IMR-90 (cell line): ENCODE measurements at regions not wholly inside any gene's neighbourhood (a gene's known extent, or its start where the extent isn't known, plus 50 kb on each side); places are given as distances from the start of the nearest gene placed in this dataset.

Source experiments
- ATAC-seq: fragments of 200-7000 bp; cut with Tn5 transposase; 2 replicates; pipeline ENCODE4 v1.9.1; 2020; ENCODE audit warnings: low read depth, mild to moderate bottlenecking, moderate library complexity
- BruUV-seq: library from RNA; stranded (reverse); fragments of 400-500 nt; replicated peaks from 2 replicates; lab custom pipeline; 2021; lab: Mats Ljungman, UMichigan
- CTCF ChIA-PET: fragments of 300-600 bp; formaldehyde crosslinking; extraction: SDS; loops from one replicate; lab custom pipeline; 2021; ENCODE audit warnings: antibody characterized with exemption; lab: Yijun Ruan, JAX
- POLR2A ChIA-PET: fragments of 300-600 bp; sonication (Branson Sonifier 250); formaldehyde crosslinking; loops from one replicate; lab custom pipeline; 2022; ENCODE audit warnings: antibody characterized with exemption; ENCODE audit not compliant: unreplicated experiment; lab: Charles Lee
- DNase-seq: peaks from one replicate; pipeline ENCODE4 v3.0.0; 2013
- H2AFZ ChIP-seq: replicated peaks from 2 replicates; pipeline ENCODE3; 2013; ENCODE audit warnings: low read length, mild to moderate bottlenecking; ENCODE audit not compliant: poor library complexity
- H2AK5ac ChIP-seq: 2 replicates; pipeline ENCODE4 v1.6.1; 2013; ENCODE audit warnings: low read depth, low read length, inconsistent platforms
- H2AK9ac ChIP-seq: replicated peaks from 2 replicates; pipeline ENCODE3; 2013; ENCODE audit warnings: mild to moderate bottlenecking, low read depth, low read length, moderate library complexity; ENCODE audit not compliant: poor library complexity
- H2BK120ac ChIP-seq: 2 replicates; pipeline ENCODE4 v1.6.1; 2013; ENCODE audit warnings: low read depth, low read length, inconsistent platforms
- H2BK15ac ChIP-seq: 3 replicates; pipeline ENCODE4 v1.6.1; 2013; ENCODE audit warnings: low read depth, low read length, inconsistent platforms
- H2BK20ac ChIP-seq: 2 replicates; pipeline ENCODE4 v1.6.1; 2013; ENCODE audit warnings: low read depth, mild to moderate bottlenecking, inconsistent platforms, low read length, moderate library complexity
- H2BK5ac ChIP-seq: 2 replicates; pipeline ENCODE4 v1.6.1; 2013; ENCODE audit warnings: mild to moderate bottlenecking, low read depth, low read length, inconsistent platforms; ENCODE audit not compliant: poor library complexity, severe bottlenecking
- H3K14ac ChIP-seq: replicated peaks from 2 replicates; pipeline ENCODE4 v1.6.1; 2013; ENCODE audit warnings: low read depth, low read length, inconsistent platforms
- H3K18ac ChIP-seq: 2 replicates; pipeline ENCODE4 v1.6.1; 2013; ENCODE audit warnings: low read depth, low read length, control low read depth
- H3K23ac ChIP-seq: 2 replicates; pipeline ENCODE4 v1.6.1; 2013; ENCODE audit warnings: low read depth, low read length, inconsistent platforms
- H3K27ac ChIP-seq: 2 replicates; pipeline ENCODE4 v1.5.1; 2013; ENCODE audit warnings: mild to moderate bottlenecking, control low read depth, low read length; ENCODE audit not compliant: insufficient read depth
- H3K27me3 ChIP-seq: 2 replicates; pipeline ENCODE4 v1.6.1; 2013; ENCODE audit warnings: low read length; ENCODE audit not compliant: control insufficient read depth, insufficient read depth
- H3K36me3 ChIP-seq: 2 replicates; pipeline ENCODE4 v1.6.1; 2013; ENCODE audit warnings: low read length, mixed read lengths; ENCODE audit not compliant: control insufficient read depth, insufficient read depth
- H3K4ac ChIP-seq: 2 replicates; pipeline ENCODE4 v1.6.1; 2013; ENCODE audit warnings: low read depth, low read length, inconsistent platforms
- H3K4me1 ChIP-seq: 2 replicates; pipeline ENCODE4 v1.6.1; 2013; ENCODE audit warnings: low read length, mixed read lengths; ENCODE audit not compliant: control insufficient read depth, insufficient read depth
- H3K4me2 ChIP-seq: 2 replicates; pipeline ENCODE4 v1.6.1; 2013; ENCODE audit warnings: low read depth, mild to moderate bottlenecking, control low read depth, low read length, moderate library complexity
- H3K4me3 ChIP-seq: 2 replicates; pipeline ENCODE4 v1.5.1; 2013; ENCODE audit warnings: low read depth, mild to moderate bottlenecking, control low read depth, low read length, moderate library complexity; ENCODE audit not compliant: insufficient read depth
- H3K56ac ChIP-seq: 2 replicates; pipeline ENCODE4 v1.6.1; 2013; ENCODE audit warnings: low read length, inconsistent platforms; ENCODE audit not compliant: insufficient read depth; ENCODE audit errors: extremely low read depth
- H3K79me1 ChIP-seq, 2 experiments: 2 replicates each; pipeline ENCODE4 v1.6.1; 2013; ENCODE audit warnings: low read length in 2 of 2, inconsistent platforms in 1 of 2, low read depth in 1 of 2
- H3K9ac ChIP-seq: 2 replicates; pipeline ENCODE4 v1.6.1; 2013; ENCODE audit warnings: low read depth, low read length, control low read depth
- H3K9me1 ChIP-seq: 2 replicates; pipeline ENCODE4 v1.6.1; 2013; ENCODE audit warnings: low read length, inconsistent platforms; ENCODE audit not compliant: insufficient read depth
- H3K9me3 ChIP-seq: 2 replicates; pipeline ENCODE4 v1.6.1; 2013; ENCODE audit warnings: low read length; ENCODE audit not compliant: control insufficient read depth, insufficient read depth
- H4K20me1 ChIP-seq: 2 replicates; pipeline ENCODE4 v1.6.1; 2013; ENCODE audit warnings: low read length, inconsistent platforms; ENCODE audit not compliant: insufficient read depth
- H4K5ac ChIP-seq: 2 replicates; pipeline ENCODE4 v1.6.1; 2013; ENCODE audit warnings: mild to moderate bottlenecking, low read depth, low read length, control low read depth
- H4K8ac ChIP-seq, 2 experiments: 2 replicates each; pipeline ENCODE4 v1.6.1; 2013; ENCODE audit warnings: low read depth in 2 of 2, low read length in 2 of 2, control low read depth in 1 of 2, inconsistent platforms in 1 of 2
- H4K91ac ChIP-seq: 2 replicates; pipeline ENCODE4 v1.6.1; 2013; ENCODE audit warnings: low read depth, low read length, inconsistent platforms; ENCODE audit not compliant: insufficient read depth
- BHLHE40 ChIP-seq: fragments of 150-350 bp; IDR thresholded peaks from 2 replicates; pipeline ENCODE4 v1.6.1; 2016; ENCODE audit warnings: mild to moderate bottlenecking, low read depth, low read length
- CEBPB ChIP-seq: IDR thresholded peaks from 2 replicates; pipeline ENCODE4 v1.6.1; 2012; ENCODE audit warnings: low read depth, low read length, improper control_type of control experiment
- CHD1 ChIP-seq: IDR thresholded peaks from 2 replicates; pipeline ENCODE4 v1.6.1; 2012; ENCODE audit warnings: low read depth, low read length, improper control_type of control experiment
- CTCF ChIP-seq: conservative IDR thresholded peaks from 2 replicates; pipeline ENCODE4 v1.5.1; 2012; ENCODE audit warnings: mild to moderate bottlenecking, low read depth, low read length, improper control_type of control experiment
- ELK1 ChIP-seq: fragments of 150-350 bp; IDR thresholded peaks from 2 replicates; pipeline ENCODE4 v1.6.1; 2016; ENCODE audit warnings: low read depth, mild to moderate bottlenecking, low read length, moderate library complexity, borderline replicate concordance
- FOS ChIP-seq: fragments of 150-350 bp; IDR thresholded peaks from 2 replicates; pipeline ENCODE4 v1.6.1; 2016; ENCODE audit warnings: low read depth, low read length
- MAFK ChIP-seq: IDR thresholded peaks from 2 replicates; pipeline ENCODE4 v1.6.1; 2012; ENCODE audit warnings: low read depth, low read length, improper control_type of control experiment
- MAZ ChIP-seq: IDR thresholded peaks from 2 replicates; pipeline ENCODE4 v1.6.1; 2012; ENCODE audit warnings: low read depth, mild to moderate bottlenecking, low read length, improper control_type of control experiment, moderate library complexity, borderline replicate concordance
- MXI1 ChIP-seq: IDR thresholded peaks from 2 replicates; pipeline ENCODE4 v1.6.1; 2012; ENCODE audit warnings: low read depth, mild to moderate bottlenecking, low read length, moderate library complexity, borderline replicate concordance
- POLR2A ChIP-seq: IDR thresholded peaks from 2 replicates; pipeline ENCODE4 v1.6.1; 2012; ENCODE audit warnings: mild to moderate bottlenecking, low read depth, low read length
- RAD21 ChIP-seq: IDR thresholded peaks from 2 replicates; pipeline ENCODE4 v1.6.1; 2012; ENCODE audit warnings: low read length, improper control_type of control experiment
- WGBS, 2 experiments: methylation state at CpG; one replicate each; pipeline versions ENCODE4 v1.1.5 to v1.1.7; 2013; ENCODE audit warnings: missing lambda C conversion rate in 2 of 2; ENCODE audit not compliant: insufficient read length in 1 of 2; ENCODE audit errors: extremely low coverage in 2 of 2; 5-methylcytosine and 5-hydroxymethylcytosine counted together
- dilution Hi-C: fragments of 300-500 bp; cut with HindIII; formaldehyde crosslinking; loops from one replicate; pipeline ENCODE4 v1.14.3; 2018; ENCODE audit warnings: low sequenced_read_pairs; ENCODE audit not compliant: unreplicated experiment
- in situ Hi-C: fragments of 300-500 bp; cut with MboI; formaldehyde crosslinking; loops from 3 replicates; pipeline ENCODE4 v1.14.3; 2019; ENCODE audit warnings: low sequenced_read_pairs, inconsistent platforms, mixed read lengths
- intact Hi-C: fragments of 100-400 bp; cut with micrococcal nuclease; formaldehyde crosslinking; loops from 2 replicates; pipeline ENCODE4 v1.10.0; 2022

DNA sequence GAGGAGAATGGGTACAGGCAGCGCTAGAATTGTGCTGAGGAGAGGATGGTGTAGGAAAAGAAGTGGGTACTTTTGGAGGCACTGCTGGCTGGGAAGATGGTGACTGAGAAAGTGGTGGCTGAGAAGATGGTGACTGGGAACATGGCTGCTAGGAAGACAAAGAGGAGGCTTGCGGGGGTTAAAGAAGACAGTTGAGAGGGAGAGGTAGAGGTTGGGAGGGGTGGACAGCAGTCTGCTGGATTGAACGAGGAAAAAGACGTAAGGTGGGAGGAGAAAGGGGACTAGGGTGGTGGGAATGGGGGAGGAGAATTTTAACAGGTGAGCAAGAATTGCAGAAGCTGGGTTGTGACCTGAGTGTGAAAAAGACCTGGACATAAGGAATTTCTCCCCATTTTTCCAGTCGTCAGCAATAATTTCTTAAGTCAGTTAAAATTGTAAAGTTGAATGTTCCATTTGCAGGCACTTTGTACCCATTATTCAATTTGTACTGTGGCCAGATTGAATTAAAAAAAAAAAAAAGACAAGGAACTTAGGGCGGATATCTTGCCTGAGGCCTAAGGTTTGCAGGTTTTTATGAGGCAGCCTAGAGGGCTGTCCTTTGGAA lies 2450.0 kb downstream of the TP53TG3F start:
- no peak overlapping the region for H2AFZ ChIP-seq
- no TSS peak for BruUV-seq
- no peaks in the 10 kb centered on the region for H4K20me1 ChIP-seq
- H2BK5ac ChIP-seq, result no peak overlapping the region
- no peak overlapping the region for H2AK9ac ChIP-seq
- no peak overlapping the region for H3K23ac ChIP-seq
- H2BK120ac ChIP-seq, result no peak overlapping the region
- no peak overlapping the region for H3K27ac ChIP-seq
- ChIA-PET POLR2A (no interaction called here), CTCF (no interaction called here)
- no peak for DNase-seq
- dilution Hi-C loops, result no loop called here
- in situ Hi-C loops, result loop anchor here (25.0 kb wide), 1 partner anchor 178 kb away; no protein-coding TSS in a partner anchor
- no peak overlapping the region for H2BK20ac ChIP-seq
- no peak overlapping the region for H2BK15ac ChIP-seq
- no peak overlapping the region for H4K8ac ChIP-seq
- WGBS, 2 experiments, result 37% methylated on average over 2 of the region's 6 CpGs; no CpG with 5 or more reads in 1 of the 2 experiments
- no peaks in the 10 kb centered on the region for H3K36me3 ChIP-seq
- H3K9me1 ChIP-seq, result no peaks in the 10 kb centered on the region
- H3K79me1 ChIP-seq, result no peaks in the 10 kb centered on the region
- no peak overlapping the region for H3K4me3 ChIP-seq
- ATAC-seq, result no peak
- H4K91ac ChIP-seq, result no peak overlapping the region
- H3K4me2 ChIP-seq, result no peak overlapping the region
- TF ChIP-seq MAFK (no peak), CEBPB (no peak), MXI1 (no peak), POLR2A (no peak), RAD21 (no peak), ELK1 (no peak), FOS (no peak), BHLHE40 (no peak), CTCF (no peak), CHD1 (no peak), MAZ (no peak)
- no peak overlapping the region for H3K14ac ChIP-seq
- no peak overlapping the region for H3K18ac ChIP-seq
- H3K56ac ChIP-seq, result no peak overlapping the region
- H3K4ac ChIP-seq, result no peak overlapping the region
- H3K27me3 ChIP-seq, result no peaks in the 10 kb centered on the region
- no peak overlapping the region for H4K5ac ChIP-seq
- H3K9ac ChIP-seq, result no peak overlapping the region
- intact Hi-C loops, result no loop called here
- no peaks in the 10 kb centered on the region for H3K4me1 ChIP-seq
- no peak overlapping the region for H2AK5ac ChIP-seq
- H3K9me3 ChIP-seq, result peaks cover 31% of the 10 kb centered on the region
